NT2/D1 (cell line): ENCODE measurements at regions not wholly inside any gene's neighbourhood (a gene's known extent, or its start where the extent isn't known, plus 50 kb on each side); places are given as distances from the start of the nearest gene placed in this dataset.

Experiments used
- SUZ12 ChIP-seq: IDR thresholded peaks from 2 replicates; pipeline ENCODE4 v1.6.1; 2011; ENCODE audit not compliant: insufficient read length, insufficient read depth; ENCODE audit errors: extremely low read depth
- YY1 ChIP-seq: IDR thresholded peaks from 2 replicates; pipeline ENCODE4 v1.6.1; 2011; ENCODE audit not compliant: insufficient read length, insufficient read depth
- ZNF274 ChIP-seq: IDR thresholded peaks from 2 replicates; pipeline ENCODE4 v1.6.1; 2011; ENCODE audit warnings: mild to moderate bottlenecking, low read depth, low read length

DNA sequence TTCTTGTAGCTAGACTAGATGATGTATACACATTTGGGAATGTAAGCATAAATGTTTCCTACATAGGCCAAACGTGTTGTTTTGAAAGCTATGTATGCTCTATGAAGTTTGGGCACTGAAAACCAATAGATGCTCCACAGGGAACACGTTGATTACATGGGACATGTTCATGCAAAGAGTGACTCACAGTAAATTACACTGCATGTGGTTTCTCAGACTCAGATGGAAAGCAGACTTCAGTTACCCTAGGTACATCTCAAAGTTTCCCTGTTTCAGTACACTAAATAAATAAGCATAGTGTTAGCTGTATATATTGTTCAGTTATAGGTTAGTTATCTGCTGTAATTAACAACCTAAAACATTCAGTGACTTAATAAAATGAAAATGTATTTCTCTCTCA lies 301.9 kb upstream of the RUNX1 start:
- TF ChIP-seq YY1 (no peak), ZNF274 (no peak), SUZ12 (no peak)
